ENCODE measurements at regions not wholly inside any gene's neighbourhood (a gene's known extent, or its start where the extent isn't known, plus 50 kb on each side); places are given as distances from the start of the nearest gene placed in this dataset.
"Not testable (repeated sequence)": the region's sequence is repeated elsewhere in the genome, so short reads cannot be mapped to it uniquely, and the experiment has no call there.

DNA sequence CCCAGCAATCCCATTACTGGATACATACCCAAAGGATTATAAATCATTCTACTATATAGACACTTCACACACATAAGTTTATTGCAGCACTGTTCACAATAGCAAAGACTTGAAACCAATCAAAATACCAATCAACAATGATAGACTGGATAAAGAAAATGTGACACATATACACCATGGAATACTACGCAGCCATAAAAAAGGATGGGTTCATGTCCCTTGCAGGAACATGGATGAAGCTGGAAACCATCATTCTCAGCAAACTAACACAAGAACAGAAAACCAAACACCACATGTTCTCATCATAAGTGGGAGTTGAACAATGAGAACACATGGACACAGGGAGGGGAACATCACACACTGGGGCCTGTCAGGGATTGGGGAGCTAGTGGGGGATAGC, 475.4 kb upstream of the NFIA start:
- not testable (repeated sequence) for H3K4me3 ChIP-seq (ENCODE audit: low read depth, low read length)

DNA sequence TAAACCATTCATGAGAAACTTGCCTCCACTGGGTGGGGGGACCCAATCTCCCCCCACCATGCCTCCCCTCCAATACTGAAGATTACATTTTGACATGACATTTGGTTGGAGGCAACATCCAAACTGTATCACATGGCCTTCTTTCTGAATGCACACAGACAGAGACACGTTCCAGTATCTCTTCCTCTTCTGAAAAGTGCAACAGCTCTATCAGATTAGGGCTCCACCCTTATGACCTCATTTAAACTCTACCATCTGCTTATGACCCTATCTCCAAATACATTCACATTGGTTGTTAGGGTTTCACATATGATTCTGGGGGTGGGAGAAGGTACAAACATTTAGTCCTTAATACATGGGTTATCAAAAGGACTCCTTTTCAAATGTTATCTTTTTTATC, 481.8 kb upstream of the NFIA start:
- no peak overlapping the region for H3K4me3 ChIP-seq (ENCODE audit: low read depth, low read length)

DNA sequence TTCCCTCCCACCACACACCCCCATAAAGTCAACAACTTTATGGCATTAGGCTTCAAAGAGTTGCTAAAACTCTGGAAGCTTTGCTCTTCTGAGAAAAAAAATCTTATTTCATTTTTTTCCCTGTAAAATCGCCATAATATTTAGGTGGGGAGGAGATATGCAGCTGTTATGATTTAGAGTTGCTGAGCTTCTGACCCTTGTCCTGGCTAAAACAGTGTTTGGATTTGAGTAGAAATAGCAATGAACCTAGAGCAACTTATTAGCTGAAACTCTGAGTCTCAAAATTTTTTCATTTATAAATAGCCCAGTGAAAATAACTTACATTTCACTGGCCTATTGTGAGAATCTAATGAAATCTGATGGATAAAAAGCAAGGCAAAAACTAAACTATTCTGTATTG, 482.8 kb upstream of the NFIA start:
- H3K4me3 ChIP-seq (ENCODE audit: low read depth, low read length), result no peak overlapping the region

DNA sequence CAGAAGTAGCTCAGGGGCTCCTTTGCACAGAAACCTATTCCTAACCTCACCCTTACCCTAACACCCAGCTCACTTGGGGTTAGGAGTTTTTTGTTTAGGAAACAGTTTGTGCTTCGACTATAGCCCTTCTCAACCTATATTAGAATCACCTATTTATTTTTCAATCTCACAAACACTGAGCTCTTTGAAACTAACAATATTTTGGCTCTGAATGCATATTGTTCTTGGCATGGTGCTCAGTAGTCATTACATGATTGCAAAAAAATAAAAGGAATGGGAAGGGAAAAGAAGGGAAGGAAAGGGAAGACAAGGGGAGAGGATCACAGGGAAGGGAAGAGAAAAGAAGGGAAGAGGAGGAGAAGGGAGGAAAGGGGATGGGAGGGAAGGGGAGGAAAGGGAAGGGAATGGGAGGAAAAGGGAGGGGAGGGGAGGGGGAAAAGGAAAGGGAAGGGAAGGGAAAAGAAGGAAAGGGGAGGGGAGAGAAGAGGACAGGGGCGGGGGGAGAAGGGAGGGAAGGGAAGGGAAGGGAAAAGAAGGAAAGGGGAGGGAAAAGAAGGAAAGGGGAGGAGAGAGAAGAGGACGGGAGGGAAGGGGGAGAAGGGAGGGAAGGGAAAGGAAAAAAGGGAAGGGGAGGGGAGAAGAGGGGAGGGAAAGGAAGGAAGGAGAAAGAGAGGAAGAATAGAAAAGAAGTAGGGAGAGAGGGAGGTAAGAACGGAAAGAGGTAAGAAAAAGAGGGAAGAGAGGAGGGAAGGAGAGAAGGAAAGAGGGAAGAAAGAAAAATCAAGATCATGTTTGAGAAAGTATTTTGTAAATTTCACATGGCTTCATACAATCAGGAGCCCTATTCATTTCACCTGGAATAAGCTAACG, 484.1 kb upstream of the NFIA start:
- H3K4me3 ChIP-seq (ENCODE audit: low read depth, low read length), result no peak overlapping the region

DNA sequence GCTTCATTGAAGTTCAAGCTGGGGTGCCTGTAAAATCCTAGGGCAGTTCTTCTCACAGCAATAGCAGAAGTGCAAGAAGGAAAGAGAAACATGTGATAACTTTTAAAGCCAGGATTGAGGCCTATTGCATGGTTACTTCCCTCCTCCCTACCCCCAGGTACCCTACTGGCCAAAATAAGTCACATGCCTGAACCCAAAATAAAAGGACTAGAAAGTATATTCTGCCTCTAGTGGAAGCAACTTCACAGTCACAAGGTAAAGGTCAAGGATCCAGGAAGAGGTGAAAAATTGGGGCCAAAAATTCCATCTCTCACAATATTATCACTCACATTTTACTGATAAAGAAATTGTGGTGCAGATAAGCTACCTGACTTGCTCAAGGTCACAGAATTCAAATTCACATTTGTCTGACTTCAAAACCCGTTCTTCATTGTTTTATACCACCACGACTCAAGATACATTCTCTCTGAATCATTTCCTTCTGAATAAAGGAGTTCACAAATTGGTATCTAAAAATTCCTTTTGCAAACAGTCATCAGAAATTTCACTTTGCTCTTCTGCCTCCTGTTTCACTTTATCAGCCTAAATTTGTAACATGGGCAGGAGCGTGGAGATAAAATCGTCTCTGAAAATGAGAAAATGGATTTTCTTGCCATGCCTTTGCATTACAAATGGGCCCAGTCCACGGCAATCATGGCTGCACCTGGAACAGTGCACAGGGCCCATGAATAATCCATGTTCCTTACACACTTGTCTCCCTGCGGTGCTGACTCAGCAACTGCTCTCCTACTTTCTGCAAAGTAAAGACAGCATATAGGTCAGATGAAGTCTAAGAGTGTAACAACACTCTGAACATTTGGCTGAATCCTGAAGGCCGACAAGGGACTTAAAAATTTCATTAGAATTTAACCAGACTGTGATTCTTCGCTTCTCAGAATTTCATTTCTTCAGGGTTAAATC, 485.3 kb upstream of the NFIA start:
- H3K4me3 ChIP-seq (ENCODE audit: low read depth, low read length), result no peak overlapping the region

DNA sequence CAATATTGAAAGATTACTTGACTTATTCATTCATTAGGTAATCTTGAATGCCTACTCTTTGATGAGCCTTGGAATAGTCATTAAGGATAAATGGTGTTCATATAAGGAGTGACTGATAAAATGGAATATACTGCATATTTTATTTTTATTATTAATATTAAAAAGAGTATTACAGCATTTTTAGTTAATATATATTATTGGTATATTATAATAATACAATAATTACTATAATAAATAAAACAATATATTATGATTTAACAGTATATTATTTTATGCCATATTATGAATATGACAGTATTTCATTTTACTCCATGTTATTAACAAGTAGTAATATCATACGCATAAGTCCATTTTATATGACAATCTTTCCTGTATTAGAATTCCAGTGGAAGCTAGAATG, 490.8 kb upstream of the NFIA start:
- no peak overlapping the region for H3K4me3 ChIP-seq (ENCODE audit: low read depth, low read length)

DNA sequence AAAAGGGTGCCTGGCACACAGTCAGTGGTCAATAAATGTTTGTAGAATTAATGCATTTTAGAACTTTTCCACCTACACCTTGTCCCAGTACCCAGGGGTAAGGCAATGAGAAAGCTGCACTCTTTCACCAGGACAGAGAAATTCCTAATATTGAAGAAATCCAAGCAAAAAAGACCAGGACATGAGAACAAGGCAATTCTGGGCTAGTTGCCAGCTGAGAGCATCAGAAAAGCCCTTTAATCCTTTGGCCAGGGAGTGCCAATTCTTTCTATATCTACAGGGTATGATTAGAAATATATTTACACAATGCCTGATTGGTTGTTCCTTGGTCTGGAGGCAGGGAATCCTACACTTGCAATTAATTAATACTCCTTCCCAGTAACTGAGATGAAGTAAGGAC, 492.4 kb upstream of the NFIA start:
- H3K4me3 ChIP-seq (ENCODE audit: low read depth, low read length), result no peak overlapping the region

DNA sequence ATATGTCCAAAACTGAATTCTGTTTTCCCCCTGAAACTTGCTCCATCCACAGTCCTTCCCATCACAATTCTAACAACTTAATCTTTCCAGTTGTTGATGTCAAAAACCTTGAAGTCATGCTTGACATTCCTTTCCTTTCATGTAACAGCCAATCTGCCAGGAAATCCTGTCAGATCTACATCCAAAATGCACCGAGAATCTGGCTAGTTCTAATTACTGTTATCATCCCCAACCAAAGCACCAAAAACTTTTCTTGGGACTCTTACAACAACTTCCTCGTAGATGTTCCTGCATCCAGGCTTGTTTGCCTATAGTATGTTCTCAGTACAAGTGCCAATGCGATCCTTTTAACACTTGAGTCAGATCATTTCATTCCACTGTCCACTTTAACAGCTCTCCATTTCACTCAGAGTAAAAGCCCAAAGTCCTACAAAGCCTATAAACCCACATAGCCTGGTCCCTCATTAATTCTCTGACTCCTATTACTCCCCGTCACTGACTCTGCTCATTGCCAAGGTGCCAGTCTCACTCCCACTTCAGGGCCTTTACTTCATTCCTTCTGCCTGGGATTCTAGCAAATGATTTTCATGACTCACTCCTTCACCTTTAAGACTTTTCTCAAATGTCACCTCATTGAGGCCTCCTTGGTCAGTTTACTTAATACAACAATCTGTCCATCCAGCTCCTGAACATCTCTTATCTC, 493.2 kb upstream of the NFIA start:
- no peak overlapping the region for H3K4me3 ChIP-seq (ENCODE audit: low read depth, low read length)

DNA sequence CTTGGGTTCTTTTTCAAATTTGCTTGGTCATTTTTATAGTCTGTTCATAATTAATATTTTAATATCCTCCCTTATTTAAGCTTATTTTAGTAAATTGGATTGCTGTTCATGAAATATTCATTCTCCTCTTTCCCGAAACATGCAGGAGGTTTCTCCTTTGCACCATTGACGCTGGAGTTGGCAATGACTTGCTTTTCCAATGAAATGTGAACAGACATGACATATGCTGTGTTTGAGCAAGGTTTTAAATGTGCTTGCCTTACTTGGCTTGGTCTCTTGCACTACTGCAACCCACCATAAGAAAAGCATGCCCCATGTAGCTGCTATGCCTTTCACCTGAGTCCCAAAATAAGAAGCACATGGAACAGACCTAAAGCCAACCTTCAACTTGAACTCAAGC, 498.0 kb upstream of the NFIA start:
- H3K4me3 ChIP-seq (ENCODE audit: low read depth, low read length), result no peak overlapping the region

DNA sequence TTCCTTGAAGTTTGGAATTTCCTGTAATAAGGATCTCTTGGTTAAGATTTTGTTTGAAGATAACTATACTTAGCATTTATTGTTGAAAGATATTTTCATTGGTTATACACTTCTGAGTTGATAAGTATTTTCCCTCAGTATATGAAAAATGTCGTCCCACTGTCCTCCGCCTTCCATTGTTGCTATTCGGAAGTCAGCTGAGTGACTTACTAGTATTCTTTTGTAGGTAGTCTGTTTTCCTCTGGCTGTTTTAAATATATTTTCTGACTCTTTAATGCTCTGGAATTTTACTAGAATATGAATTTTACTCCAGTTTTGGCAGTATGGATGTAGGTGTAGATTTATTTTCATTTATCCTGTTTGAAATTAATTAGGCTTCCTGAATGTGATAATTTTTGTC, 498.7 kb upstream of the NFIA start:
- H3K4me3 ChIP-seq (ENCODE audit: low read depth, low read length), result no peak overlapping the region

DNA sequence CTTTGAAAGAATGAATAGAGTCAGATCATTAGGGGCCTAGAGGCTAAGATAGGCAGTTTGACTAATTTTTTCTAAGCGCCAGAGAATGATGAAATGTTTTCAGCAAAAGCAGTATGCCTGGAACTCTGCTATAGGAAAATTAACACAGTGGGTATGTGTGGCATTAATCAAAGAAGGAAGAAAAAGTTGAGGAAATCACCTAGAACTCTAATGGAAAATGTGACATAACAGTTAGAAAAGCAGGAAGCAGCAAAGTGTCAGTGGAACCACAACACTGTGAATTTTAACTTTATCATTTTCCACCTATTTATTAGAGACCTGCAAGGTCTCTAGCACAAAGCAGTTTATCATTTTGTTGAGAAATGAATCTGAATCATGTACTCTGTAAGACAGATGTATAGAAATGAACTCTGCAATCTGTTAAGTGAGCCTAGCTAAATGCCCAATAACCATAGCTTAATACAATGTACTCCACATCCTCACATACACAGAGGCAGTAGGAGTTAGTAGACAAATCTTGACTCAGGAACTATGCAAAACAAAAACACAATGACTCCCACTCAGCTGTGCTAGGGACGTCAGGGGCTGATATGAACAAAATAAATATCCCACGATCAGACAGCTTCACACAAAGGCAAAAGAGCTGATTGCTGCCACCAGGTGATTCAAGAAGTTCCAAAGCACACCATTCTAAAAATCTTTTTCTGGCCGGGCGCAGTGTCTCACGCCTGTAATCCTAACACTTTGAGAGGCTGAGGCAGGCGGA, 500.7 kb upstream of the NFIA start:
- no peak overlapping the region for H3K4me3 ChIP-seq (ENCODE audit: low read depth, low read length)

DNA sequence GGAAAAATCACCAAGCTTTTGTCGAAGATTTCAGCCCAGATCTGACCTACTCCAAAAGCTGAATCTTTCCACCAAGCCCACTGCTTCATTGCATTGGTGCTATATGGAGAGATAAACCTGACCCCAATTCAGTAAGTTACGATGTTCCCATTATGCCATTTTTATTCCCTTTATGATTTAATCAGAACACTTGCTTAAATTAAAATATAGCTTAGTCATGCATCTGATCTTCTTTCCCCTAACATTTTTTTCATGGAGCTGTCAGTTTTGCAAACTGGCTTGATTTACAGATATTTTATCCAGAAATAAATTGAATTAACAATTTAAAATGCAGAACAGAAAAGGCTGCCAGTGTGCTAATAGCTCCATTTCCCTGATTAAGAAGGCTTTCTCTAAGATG, 503.5 kb upstream of the C1orf87 start:
- H3K4me3 ChIP-seq (ENCODE audit: low read depth, low read length), result no peak overlapping the region

DNA sequence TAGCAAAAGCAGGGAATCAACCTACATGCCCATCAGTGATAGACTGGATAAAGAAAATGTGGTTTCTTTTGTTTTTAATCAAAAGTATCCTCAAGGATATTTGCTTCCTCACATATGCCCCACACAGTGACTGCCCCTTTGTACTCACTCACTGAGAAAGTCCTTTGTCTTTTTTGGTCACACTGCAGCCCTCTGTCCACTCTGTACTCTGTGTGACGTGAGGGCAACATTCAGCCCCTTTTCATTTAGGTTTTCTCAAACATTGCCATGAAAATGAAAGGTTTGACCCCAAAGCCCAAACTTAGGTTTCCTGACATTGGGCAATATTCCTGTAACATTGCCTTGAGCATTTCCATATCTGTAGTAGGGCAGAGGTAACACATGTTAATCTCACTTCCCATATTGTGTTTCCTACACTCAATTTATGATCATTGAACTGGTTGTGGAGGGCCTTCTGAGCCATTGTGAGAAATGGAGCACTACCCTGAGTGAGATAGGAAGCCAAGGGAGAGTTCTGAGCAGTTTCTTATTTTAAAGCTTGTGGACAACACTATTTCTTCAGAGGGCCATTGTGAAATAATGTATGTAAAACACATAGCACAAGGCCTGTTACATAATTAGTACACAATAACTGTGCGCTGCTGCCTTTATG, 501.9 kb upstream of the C1orf87 start:
- H3K4me3 ChIP-seq (ENCODE audit: low read depth, low read length), result no peak overlapping the region

DNA sequence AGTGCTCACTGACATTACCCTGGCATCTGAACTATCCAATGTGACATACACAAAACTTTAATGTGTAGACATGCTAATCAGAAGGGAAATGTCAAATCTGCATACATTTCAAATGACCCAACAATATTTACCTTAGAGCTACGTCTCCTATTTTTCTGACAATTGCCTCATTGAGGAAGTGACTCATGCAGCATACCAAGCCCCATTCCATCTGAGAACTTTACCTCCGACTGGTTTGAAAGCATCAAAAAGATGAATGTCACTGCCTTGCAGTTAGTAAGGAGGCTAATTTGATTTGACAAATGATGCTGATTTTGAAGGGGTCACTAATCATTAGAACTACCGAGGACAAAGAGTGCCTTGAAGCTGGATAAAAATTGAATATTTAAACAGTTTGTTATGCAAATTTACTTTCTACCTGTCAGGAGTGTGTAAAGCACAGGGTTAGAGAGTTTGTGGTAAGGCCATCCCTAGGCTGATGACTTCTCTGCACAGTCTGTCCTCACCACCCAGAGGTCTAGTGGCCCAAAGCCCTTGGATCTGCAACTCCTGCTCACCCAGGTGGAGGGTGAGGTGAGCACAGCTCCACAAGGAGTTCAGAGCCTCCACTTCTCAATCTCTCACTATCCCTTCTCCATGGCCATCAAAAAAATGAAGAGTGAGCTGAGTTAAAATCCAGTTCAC, 500.3 kb upstream of the C1orf87 start:
- H3K4me3 ChIP-seq (ENCODE audit: low read depth, low read length), result no peak overlapping the region

DNA sequence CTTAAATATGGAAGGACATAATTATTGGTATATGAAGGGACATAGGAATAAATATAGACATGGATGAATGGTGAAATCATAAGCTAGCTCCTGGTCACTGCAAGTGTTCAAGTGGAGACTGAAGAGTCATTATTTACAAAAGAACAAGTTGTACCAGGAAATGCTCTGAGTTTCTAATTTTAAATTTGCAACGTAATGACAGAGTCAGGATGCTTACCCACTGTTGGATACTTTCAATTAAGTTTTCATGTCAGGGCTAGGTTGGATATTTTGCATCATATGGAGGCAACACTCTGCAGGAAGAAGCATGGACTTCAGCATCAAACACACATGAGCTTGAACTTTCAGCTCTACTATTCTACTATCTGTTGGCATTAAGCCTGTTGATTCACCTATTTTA, 499.6 kb upstream of the C1orf87 start:
- H3K4me3 ChIP-seq (ENCODE audit: low read depth, low read length), result no peak overlapping the region

DNA sequence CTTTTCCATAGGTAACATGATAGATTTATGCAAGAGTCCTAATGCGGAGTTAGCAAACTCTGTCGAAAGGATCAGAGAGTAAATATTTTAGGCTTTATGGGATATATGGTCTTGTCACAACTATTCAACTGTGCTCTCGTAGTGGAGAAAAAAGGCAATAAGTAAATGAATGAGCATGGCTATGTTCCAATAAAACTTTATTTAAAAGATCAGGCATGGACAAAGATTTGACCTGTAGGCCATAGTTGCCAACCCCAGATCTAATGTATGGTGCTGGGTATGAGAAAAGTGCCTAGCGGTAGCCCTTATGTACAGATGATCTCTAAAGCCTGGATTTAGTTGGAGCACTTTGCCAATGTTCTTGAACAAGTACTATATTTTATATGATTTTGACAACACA, 498.8 kb upstream of the C1orf87 start:
- H3K4me3 ChIP-seq (ENCODE audit: low read depth, low read length), result no peak overlapping the region

DNA sequence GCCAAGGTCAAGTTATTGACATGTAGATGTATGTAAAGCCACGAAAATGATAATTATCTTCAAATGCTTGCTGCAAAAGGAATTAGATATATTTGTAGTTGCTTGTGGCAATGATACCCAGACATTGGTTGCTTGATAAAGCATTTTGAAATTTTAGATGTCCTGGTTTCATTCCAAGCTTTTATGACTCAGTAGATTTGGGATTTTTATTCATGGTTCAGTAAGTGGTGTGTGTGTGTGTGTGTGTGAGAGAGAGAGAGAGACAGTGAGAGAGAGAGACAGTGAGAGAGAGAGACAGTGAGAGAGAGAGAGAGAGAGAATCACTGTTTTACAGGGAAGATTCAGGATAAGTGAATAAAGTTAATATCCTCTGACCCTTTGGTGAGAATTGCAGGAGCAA, 498.2 kb upstream of the C1orf87 start:
- no peak overlapping the region for H3K4me3 ChIP-seq (ENCODE audit: low read depth, low read length)

DNA sequence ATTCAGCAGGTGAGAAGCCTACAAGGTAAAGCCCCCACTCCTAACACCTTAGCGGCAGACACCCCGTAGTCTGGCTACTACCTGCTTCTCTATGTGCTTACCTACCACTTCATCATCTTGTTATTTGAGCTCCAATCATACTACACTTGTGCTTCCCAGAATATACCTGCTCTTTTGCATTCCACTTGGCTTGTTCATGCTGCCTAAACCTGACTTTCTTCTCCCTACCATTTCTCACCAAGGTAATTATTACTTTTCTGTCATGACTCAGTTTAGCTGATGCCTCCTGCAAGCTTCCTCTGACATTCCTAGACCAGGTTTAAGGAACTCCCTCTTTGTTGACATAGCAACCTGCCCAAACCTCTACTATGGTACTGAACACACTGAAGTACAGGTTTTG, 495.6 kb upstream of the C1orf87 start:
- H3K4me3 ChIP-seq (ENCODE audit: low read depth, low read length), result no peak overlapping the region

DNA sequence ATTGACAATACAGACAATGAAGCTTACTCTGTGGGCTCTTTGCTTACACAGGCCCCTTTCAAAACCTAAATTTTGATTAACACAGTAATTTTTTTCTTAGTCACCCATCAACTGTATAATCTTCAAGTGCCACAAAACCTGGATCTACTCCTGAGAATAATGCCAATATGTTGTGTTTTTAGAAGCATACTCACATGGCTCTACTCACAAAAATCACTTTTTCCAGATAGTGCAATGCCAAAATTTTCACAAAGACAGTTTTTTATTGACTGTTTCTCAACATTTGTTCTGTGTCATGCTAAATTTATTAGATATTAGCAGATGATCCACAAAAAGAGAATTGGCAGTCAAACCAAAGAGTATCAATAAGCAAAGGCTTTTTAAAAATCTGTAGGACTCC, 493.7 kb upstream of the C1orf87 start:
- H3K4me3 ChIP-seq (ENCODE audit: low read depth, low read length), result no peak overlapping the region
